ENCODE measurements at regions not wholly inside any gene's neighbourhood (a gene's known extent, or its start where the extent isn't known, plus 50 kb on each side); places are given as distances from the start of the nearest gene placed in this dataset.

DNA sequence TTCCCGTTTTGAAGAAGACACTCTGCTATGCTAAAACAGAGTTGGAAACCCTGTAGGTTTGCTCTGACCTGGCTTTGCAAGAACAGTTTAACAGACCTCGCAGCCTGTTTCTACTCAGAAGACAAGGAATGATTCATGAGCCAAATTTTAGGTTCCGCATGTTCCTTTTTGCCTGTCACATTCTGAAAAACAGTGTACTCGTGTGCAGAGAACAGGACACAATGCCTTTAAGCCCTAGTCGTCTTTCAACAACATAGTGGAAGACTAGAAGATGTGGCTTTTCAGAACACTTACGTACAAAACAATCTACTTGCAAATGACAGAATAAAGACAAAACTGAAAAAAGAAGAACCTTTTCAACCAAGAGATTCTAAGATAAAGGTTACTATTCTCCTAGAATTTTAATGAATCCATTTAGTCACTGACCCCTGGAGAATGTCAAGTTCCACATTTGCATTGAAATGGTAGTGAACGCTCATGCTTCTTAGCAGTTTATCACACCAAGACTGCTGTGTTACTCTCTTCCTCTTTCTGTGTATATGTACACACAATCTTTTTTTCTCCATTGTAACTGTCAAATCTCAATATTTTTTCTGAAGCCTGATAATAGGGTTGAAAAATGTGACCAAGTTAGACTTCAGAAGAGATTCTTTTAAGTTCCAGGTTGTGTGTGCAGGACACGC is 220.7 kb upstream of the NRSN1 start:
- Mint-ChIP-seq H3K9me3 (peaks cover 2% of the 10 kb centered on the region), H3K27ac (ENCODE audit: unreplicated experiment) (peak overlapping the region; percentile 39), H3K4me1 (peaks cover 23% of the 10 kb centered on the region), H3K36me3 (ENCODE audit: low read depth) (no peaks in the 10 kb centered on the region), H3K4me3 (no peak overlapping the region), H3K27me3 (ENCODE audit: low read depth) (no peaks in the 10 kb centered on the region)
- TF ChIP-seq, protein P1, sequence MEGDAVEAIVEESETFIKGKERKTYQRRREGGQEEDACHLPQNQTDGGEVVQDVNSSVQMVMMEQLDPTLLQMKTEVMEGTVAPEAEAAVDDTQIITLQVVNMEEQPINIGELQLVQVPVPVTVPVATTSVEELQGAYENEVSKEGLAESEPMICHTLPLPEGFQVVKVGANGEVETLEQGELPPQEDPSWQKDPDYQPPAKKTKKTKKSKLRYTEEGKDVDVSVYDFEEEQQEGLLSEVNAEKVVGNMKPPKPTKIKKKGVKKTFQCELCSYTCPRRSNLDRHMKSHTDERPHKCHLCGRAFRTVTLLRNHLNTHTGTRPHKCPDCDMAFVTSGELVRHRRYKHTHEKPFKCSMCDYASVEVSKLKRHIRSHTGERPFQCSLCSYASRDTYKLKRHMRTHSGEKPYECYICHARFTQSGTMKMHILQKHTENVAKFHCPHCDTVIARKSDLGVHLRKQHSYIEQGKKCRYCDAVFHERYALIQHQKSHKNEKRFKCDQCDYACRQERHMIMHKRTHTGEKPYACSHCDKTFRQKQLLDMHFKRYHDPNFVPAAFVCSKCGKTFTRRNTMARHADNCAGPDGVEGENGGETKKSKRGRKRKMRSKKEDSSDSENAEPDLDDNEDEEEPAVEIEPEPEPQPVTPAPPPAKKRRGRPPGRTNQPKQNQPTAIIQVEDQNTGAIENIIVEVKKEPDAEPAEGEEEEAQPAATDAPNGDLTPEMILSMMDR (conservative IDR thresholded peaks at IDR 0.05): no peak
- DNase-seq (ENCODE audit: low read depth, low spot score): no peak

DNA sequence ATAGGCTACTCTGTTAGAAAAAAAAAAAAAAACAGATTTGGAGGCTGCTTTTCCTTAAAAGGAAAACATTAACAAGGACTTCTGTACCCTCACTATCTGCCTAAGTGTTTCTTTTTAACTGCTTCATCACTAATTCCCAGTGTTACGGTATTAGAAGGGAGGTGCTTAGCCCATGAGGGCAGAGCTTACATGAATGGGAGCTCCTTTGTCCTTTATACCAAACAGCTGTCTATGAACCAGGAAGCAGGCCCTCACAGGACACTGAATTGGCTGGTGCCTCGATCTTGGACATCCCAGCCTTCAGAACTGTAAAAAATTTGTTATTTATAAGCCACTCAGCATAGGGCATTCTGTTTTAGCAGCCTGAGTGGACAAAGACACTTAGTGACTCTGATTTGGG is 215.6 kb upstream of the NRSN1 start:
- TF ChIP-seq, protein P1 (conservative IDR thresholded peaks at IDR 0.05): no peak
- H3K4me1 Mint-ChIP-seq: peaks cover 13% of the 10 kb centered on the region
- peaks cover 6% of the 10 kb centered on the region for H3K9me3 Mint-ChIP-seq
- H3K36me3 Mint-ChIP-seq (ENCODE audit: low read depth): no peaks in the 10 kb centered on the region
- DNase-seq (ENCODE audit: low read depth, low spot score): no peak
- H3K4me3 Mint-ChIP-seq: no peak overlapping the region
- H3K27ac Mint-ChIP-seq (ENCODE audit: unreplicated experiment): no peak overlapping the region
- H3K27me3 Mint-ChIP-seq (ENCODE audit: low read depth): no peaks in the 10 kb centered on the region

DNA sequence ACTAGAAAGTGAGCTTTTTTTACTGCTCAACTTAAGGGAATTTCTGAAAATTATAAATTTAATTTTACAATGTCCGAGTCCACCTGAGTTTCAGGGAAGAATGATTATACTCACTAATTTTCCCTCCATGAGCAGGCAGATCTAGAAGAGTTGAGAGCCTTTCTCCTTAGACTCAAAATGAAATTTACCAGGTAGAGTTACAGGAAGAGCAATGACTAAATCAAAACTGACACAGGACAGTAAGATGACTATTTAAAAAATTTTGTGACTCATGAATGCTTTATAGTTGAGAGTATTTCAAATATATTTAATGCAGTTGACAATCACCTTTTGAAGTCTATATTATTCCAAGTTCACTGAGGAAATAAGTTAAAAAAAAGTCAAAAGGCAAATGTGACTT is 198.1 kb upstream of the NRSN1 start:
- H3K9me3 Mint-ChIP-seq: peaks cover 2% of the 10 kb centered on the region
- no peaks in the 10 kb centered on the region for H3K4me1 Mint-ChIP-seq
- no peak for DNase-seq (ENCODE audit: low read depth, low spot score)
- H3K27me3 Mint-ChIP-seq (ENCODE audit: low read depth): no peaks in the 10 kb centered on the region
- TF ChIP-seq, protein P1 (conservative IDR thresholded peaks at IDR 0.05): no peak
- H3K4me3 Mint-ChIP-seq: no peak overlapping the region
- H3K36me3 Mint-ChIP-seq (ENCODE audit: low read depth): peaks cover 3% of the 10 kb centered on the region
- no peak overlapping the region for H3K27ac Mint-ChIP-seq (ENCODE audit: unreplicated experiment)

DNA sequence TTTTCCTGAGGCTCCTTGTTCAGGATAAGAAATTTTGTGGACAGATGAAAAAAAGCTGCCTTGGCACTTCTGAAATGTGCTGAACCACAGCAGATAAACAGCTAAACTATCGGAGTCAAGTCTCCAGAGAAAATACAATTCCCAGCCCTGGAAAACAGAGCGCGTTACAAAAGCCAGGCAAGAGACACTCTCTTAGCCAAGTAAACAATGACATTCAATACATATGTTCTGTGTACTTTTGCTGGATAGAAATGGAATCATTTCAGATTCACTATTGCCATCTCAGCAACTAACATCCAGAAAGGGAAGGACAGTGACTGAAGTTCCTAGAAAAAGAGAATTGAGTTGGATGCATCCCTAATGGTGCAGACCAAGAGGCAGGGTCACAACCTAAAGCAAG is 196.8 kb upstream of the NRSN1 start:
- no peak for DNase-seq (ENCODE audit: low read depth, low spot score)
- no peaks in the 10 kb centered on the region for H3K27me3 Mint-ChIP-seq (ENCODE audit: low read depth)
- H3K9me3 Mint-ChIP-seq: peaks cover 6% of the 10 kb centered on the region
- TF ChIP-seq, protein P1 (conservative IDR thresholded peaks at IDR 0.05): no peak
- peaks cover 6% of the 10 kb centered on the region for H3K36me3 Mint-ChIP-seq (ENCODE audit: low read depth)
- H3K27ac Mint-ChIP-seq (ENCODE audit: unreplicated experiment): no peak overlapping the region
- no peaks in the 10 kb centered on the region for H3K4me1 Mint-ChIP-seq
- no peak overlapping the region for H3K4me3 Mint-ChIP-seq

DNA sequence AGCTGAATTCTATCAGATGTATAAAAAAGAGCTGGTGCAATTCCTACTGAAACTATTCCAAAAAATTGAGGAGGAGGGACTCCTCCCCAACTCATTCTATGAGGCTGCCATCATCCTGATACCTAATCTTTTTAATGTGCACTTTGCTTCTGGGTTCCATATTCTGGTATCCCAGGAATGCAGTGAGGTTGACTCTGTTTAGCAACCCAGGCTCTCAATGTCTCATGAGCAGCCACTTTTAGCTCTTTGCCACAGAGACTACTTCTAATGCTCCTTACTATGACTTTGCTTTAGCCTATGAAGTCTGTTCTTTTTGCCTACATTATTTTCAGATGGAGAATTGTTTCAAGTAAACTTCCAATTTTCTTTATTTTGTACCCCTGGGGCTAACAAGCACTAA is 185.5 kb upstream of the NRSN1 start:
- H3K27me3 Mint-ChIP-seq (ENCODE audit: low read depth): no peaks in the 10 kb centered on the region
- H3K4me1 Mint-ChIP-seq: no peaks in the 10 kb centered on the region
- TF ChIP-seq, protein P1 (conservative IDR thresholded peaks at IDR 0.05): no peak
- H3K9me3 Mint-ChIP-seq: no peaks in the 10 kb centered on the region
- H3K27ac Mint-ChIP-seq (ENCODE audit: unreplicated experiment): no peak overlapping the region
- H3K36me3 Mint-ChIP-seq (ENCODE audit: low read depth): no peaks in the 10 kb centered on the region
- no peak for DNase-seq (ENCODE audit: low read depth, low spot score)
- H3K4me3 Mint-ChIP-seq: no peak overlapping the region
